Activated effector memory CD4-positive, alpha-beta T cell treated with Interleukin-2 at 50 U/mL for 16 hours (primary cell): ENCODE measurements at regions not wholly inside any gene's neighbourhood (a gene's known extent, or its start where the extent isn't known, plus 50 kb on each side); places are given as distances from the start of the nearest gene placed in this dataset.
"Not testable (repeated sequence)": the region's sequence is repeated elsewhere in the genome, so short reads cannot be mapped to it uniquely, and the experiment has no call there.

ENCODE experiments used
- DNase-seq: peaks from one replicate; pipeline ENCODE4 v3.0.0-alpha.2; 2020

DNA sequence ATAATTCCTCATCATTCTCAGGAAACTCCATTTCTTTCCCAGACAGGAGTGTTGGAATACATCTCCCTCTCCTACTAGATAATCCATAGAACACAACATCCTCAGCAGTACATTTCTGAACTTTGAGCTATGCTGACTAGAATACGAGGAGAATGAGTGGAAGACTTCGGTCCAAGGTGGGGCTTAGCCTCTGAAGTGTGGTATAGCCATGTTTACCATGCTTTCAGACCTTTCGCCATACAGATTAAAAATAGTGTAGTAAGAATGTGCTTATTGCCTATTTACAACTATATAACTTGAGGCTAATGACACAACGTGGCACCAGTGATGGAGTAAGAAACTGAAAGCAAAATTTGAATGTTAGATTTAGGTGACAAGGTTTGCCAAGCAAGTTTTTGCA, 184.5 kb upstream of the KRR1 start:
- DNase-seq, result no peak

DNA sequence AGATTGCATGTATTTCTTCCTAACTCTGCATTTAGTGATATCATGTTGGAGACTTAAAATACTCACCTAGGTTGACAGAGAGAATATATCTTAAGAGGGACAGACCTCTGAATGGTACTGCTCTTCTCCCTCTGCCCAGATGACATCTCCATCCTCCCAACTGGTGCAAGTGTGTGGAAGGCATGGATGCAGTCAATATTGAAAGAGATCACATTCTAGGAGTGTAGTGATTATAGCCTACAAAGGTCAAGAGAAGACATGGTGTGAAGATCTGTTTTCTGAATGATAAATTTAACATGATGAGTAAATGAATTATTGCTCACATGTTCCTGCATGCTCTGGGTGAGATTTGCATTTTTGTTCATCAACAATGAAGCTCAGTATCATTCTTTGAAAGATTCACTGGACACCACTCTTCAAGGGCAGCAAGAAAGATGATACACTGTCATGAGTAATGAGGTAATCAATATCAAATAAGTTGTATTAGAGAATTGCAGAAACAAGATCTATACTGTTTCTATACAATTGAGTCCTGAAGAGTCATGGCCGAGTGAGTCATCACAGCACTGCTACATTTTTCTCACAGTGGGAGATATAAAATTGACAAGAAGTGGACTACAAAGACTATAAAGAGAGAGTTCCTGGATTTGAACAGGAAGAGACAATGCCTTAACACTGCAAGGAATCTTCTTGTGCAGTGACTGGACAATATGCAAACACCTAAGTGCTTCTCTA, 183.3 kb upstream of the KRR1 start:
- DNase-seq, result no peak

DNA sequence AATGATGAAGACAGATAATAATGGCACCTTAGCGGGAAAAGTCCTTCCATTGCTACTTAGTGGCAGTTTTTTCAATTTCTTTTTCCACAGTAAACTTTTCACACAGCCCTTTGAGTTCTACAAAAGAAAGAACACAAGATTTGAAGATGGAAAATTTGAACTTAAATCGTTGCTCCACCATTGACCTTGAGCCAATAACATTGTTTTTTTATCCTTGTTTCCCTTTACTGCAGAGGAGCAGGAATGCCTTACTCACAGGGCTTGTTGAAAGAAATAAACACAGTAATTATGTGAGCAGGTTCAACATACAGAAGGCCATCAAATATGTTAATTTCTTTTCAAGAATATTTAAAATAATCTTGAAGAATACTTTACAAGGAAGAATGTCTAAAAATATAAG, 181.5 kb upstream of the KRR1 start:
- no peak for DNase-seq

DNA sequence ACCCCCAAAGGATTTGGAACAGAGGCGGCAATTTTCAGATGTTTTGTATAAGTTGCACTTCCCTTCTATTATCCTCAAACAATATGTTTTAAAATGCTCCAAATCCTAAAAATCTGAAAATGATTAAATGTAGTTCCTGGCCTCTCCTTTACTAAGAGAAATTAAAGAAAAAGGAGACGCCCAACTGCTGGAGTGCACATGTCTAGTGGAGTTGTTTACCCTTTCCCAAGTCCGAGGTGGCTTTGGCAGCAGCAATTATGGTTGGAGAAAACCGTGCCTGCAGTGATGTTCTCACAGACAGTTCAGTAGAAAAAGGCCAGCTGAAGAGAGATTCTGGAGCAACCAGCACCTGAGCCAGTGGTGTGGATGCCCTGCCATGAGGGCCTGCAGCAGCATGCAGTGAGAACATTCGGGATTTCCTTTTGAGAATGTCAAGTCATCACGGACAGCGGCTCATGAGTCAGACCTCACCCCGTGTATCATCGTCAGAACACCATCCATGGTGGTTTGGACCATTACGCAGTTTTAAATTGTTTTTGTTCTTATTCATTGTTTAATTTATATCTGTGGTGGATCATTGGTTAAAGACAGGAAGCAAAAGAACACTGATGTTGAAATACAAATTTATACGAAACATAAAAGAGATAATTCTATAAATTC, 179.0 kb upstream of the KRR1 start:
- DNase-seq, result no peak

DNA sequence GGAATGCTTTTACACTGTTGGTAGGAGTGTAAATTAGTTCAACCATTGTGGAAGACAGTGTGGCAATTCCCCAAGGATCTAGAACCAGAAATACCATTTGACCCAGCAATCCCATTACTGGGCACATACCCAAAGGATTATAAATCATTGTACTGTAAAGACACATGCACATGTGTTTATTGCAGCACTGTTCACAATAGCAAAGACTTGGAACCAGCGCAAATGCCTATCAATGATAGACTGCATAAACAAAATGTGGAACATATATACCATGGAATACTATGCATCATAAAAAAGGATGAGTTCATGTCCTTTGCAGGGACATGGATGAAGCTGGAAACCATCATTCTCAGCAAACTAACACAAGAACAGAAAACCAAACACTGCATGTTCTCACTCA, 174.8 kb upstream of the KRR1 start:
- DNase-seq, result not testable (repeated sequence)

GRCh38 chr12:75685617-75686225, 174.3 kb upstream of the KRR1 start:
- DNase-seq, result no peak

DNA sequence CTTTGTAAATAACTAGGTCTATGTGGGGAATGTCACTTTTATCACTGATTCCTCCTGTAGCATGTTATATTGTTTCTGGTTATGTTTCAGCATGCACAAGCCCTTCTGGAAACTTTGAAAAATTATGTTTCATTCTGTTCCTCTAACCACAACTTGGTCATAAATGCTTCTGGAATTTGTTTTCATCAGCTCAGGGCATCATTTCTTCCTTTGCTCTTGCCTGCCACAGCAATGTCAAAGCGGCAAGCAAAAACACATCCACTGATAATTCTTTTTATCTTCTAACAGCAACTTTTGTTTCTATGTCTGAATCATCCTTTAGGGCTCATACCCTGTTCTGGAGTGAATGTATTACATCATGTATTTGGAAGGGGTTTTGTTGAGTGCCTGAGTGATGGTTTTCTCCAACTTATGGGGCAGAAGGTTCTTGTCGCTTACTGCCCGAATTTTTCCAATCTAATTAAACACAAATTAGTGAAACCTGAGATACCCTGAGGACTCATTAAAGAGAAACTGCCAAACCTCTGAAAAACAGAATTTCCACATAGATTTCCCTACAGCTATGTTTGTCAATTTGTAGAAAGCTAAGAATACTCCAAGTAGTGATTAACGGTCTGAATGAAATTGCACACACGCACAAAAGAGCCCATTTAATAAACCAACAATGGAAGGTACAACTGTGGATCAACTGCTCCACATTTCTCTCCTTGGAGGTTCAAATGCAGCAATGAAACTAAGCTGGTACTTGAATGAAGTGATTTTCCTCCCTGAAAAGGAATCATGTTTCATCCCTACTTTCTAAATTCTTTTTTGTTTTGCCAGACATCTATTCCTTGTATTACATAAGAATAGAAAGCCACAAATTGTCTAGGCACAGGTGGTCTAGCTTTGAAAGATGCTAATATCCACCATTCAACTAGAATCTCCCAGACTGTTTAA, 173.5 kb upstream of the KRR1 start:
- DNase-seq, result no peak

GRCh38 chr12:75683995-75684586, 172.7 kb upstream of the KRR1 start:
- not testable (repeated sequence) for DNase-seq

DNA sequence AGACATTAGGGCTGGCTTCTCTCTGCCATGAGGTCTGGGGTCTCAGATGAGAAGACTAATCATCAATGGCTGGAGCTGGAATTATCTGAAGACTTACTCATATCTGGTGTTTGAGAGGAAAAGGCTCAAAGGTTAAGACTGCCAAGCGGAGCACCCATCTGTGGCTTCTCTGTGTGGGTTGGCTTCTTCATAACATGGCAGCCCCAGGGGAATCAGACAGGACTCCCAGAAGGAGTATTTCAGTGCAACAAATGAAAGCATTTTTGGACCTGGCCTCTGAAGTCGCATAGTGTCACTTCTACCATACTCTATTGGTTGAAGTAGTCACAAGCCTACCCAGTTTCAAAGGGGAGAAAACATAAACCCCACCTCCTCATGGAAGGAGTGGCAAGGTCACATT, 171.8 kb upstream of the KRR1 start:
- DNase-seq, result no peak

GRCh38 chr12:75677522-75677921, 166.1 kb upstream of the KRR1 start:
- DNase-seq, result no peak

GRCh38 chr12:75674393-75674792, 163.0 kb upstream of the KRR1 start:
- no peak for DNase-seq

GRCh38 chr12:75672200-75672599, 160.8 kb upstream of the KRR1 start:
- DNase-seq, result no peak

DNA sequence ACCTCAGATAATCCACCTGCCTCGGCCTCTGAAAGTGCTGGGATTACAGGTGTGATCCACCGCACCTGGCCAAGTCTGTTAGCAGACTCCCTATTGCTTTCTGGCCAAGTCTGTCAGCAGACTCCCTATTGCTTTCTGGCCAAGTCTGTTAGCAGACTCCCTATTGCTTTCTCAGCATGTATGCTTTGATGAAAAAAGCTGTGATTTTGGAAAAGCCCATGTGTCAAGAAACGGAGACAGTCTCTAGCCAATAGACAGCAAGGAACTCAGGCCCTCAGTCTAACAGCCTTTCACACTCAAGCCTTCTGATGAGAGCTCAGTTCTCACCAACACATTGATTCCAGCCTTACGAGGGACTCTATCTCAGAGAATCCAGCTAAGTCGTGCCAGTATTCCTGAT, 158.8 kb upstream of the KRR1 start:
- DNase-seq, result no peak

DNA sequence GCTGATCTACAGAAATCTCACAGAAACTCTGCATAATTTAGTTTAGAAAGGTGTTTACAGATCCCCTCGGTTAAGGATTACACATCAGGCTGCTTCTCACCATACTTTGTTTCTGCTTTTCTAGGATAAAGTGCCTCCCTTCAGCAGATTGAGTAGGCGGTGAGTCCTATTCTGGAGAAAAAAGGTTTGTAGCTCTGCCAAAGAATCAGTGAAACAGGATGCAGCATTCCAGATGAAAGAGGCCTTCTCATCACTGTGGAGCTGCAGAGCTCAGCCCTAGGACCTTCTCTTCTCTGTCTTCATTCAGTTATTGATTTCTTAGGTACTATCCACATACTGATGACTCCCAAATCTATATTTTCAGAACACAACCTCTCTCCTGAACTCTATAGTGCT, 155.5 kb upstream of the KRR1 start:
- no peak for DNase-seq

DNA sequence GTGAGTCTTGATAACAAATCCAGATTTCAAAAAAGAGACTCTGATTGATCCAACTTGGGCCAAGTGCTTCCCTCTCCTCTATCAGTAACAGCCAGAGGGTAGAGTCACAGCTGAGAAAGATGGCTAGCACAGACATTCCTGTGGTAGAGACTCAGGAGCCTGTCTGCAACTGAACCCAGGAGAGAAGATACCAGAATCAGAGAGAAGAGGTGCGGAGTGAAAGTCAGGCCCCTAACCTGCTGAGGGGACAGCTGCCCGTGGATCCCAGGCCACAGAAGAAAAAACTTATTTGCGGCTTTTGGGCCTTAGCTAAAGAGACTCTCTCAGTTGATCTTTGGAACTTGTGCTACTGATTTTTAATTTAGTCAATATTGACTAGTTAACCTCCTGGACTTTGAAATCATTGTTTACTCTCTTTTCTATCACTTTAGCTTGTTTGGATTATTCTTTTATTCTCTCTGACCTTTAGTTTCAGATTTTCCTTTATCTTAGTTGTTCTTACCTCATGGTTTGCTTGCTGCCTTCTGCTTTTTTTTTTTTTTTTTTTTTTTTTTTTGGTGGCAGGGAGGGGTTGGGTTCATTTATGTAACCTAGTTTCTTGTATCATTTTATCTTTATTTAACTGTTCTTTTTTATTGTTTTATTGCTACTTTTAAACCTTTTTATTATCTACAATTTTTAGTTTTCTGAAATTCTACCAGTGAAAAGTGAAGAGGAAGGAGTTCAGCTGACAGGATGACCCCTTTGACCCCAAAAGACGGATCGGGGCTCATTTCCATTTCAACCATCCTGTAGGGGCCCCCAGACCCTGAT, 154.9 kb upstream of the KRR1 start:
- no peak for DNase-seq

DNA sequence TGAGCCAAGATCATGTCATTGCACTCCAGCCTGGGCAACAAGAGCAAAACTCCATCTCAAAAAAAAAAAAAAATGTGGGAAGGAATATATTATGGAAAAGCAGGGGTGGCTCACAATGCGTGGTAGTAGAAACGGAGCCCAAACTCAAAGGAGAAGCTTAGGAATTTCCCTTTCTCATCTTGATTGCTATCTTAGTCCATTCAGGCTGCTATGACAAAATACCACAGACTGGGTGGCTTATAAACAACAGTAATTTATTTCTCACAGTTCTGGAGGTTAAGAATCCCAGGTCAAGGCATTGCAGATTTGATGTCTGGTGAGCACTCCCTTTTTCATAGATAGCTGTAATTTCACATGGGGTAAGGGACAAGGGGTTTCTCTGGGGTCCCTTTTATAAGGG, 153.8 kb upstream of the KRR1 start:
- no peak for DNase-seq

DNA sequence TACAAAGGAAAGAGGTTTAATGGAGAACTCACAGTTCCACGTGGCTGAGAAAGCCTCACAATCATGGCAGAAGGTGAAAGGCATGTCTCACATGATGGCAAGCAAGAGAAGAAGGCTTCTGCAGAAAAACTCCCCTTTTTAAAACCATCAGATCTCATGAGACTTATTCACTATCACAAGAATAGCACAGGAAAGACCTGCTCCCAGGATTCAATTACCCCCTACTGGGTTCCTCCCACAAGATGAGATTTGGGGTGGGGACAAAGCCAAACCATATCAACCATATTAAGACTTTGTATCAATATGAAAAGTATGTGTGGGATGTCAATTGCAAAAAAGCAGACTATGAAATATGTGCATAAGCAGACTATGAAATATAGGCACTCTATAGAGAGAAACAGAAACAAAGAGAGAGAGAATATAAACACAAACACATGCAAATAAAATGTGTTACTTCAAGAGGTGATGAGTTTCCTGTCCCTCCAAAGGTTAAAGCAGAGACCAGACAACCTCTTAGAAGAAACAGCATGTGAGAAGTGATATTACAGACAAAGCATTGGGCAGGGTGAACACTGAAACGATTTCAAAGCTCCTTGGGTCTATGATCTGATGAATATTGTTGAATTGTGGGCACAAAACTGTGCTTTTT, 151.2 kb upstream of the KRR1 start:
- no peak for DNase-seq

DNA sequence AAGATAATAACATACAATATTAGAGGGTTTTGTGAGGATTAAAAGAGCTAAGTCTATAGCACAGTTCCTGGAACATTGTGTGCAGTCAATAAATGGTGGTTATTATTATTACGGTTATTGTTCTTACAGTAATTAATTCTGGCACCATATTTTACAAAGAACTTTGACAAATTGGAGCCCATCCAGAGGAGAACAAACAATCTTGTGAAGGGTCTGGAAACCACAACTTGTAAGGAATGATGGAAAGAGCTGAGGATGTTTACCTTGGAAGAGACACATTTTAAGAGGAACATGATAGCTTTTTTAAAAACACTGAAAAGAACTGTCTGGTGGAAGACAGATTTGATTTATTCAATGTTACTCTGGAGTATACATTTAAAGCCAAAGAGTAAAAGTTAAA, 150.5 kb upstream of the KRR1 start:
- DNase-seq, result no peak

DNA sequence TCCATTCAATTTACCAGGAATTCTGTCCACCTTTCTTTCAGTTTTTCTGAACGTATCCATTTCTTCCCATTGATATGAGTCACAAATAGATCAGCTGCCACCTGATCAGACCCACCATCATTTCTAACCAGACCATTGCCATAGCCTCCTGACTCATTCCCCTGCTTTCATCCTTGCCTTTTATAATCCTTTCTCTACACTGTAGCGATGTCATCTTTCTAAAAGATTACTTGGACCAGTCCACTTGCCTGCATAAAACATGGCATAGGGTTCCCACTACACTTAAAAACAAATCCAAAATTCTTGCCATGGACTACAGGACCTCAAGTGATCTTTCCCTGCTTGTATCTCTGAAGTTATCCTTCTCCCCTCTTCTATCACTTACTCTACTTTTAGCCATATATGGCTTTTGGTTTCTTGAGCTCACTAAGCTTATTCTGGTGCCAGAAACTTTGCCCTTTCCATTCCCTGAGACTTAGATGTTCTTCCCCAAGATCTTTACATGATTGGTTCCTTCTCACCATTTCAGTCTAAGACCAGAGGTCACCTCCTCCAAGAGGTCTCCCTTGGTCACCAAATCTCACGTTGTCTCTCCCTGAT, 149.5 kb upstream of the KRR1 start:
- no peak for DNase-seq

DNA sequence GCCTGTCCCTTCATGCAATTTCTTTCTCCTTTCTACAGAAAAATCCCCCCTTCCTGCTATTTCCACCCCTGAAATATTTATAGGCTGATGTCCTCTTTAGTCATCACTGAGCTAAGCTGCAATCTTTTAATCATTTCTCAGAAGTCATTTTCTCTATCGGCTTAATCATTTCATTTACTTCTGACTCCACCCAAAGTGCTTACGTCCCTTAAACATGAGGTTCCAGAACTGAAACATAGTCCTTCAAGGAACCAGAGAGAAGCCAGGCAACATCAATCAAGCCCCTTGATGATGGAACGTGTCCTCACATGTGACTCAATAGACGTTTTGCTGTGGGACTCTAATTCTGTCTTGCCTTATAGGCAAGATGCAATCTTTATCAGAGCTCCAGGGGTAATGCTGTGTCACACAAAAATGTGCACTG, 148.7 kb upstream of the KRR1 start:
- DNase-seq, result no peak
